BE2C (cell line): ENCODE measurements at regions not wholly inside any gene's neighbourhood (a gene's known extent, or its start where the extent isn't known, plus 50 kb on each side); places are given as distances from the start of the nearest gene placed in this dataset.

ENCODE experiments used
- DNase-seq: peaks from one replicate; pipeline ENCODE4 v3.0.0-alpha.2; 2020
- H3K27me3 ChIP-seq: fragments of 250-450 bp; sonication (Bioruptor Pico); 2 replicates; pipeline ENCODE4 v1.5.1; 2020; ENCODE audit warnings: mild to moderate bottlenecking
- H3K36me3 ChIP-seq: fragments of 250-450 bp; sonication (Bioruptor Pico); 2 replicates; pipeline ENCODE4 v1.5.1; 2020; ENCODE audit warnings: mild to moderate bottlenecking
- H3K4me1 ChIP-seq: fragments of 250-450 bp; sonication (Bioruptor Pico); 2 replicates; pipeline ENCODE4 v1.5.1; 2020
- H3K4me3 ChIP-seq: 2 replicates; pipeline ENCODE4 v1.5.1; 2011; ENCODE audit warnings: low read depth, low read length
- H3K9me3 ChIP-seq: fragments of 250-450 bp; sonication (Bioruptor Pico); 2 replicates; pipeline ENCODE4 v1.5.1; 2020
- TF ChIP-seq, protein P1 (sequence below): IDR thresholded peaks from 2 replicates; pipeline ENCODE4 v1.5.1; 2012; ENCODE audit warnings: mild to moderate bottlenecking, low read depth, low read length

GRCh38 chr19:46927106-46927505 lies 66.3 kb downstream of the ARHGAP35 start:
- no peak for DNase-seq
- peaks cover 10% of the 10 kb centered on the region for H3K36me3 ChIP-seq
- TF ChIP-seq, protein P1, sequence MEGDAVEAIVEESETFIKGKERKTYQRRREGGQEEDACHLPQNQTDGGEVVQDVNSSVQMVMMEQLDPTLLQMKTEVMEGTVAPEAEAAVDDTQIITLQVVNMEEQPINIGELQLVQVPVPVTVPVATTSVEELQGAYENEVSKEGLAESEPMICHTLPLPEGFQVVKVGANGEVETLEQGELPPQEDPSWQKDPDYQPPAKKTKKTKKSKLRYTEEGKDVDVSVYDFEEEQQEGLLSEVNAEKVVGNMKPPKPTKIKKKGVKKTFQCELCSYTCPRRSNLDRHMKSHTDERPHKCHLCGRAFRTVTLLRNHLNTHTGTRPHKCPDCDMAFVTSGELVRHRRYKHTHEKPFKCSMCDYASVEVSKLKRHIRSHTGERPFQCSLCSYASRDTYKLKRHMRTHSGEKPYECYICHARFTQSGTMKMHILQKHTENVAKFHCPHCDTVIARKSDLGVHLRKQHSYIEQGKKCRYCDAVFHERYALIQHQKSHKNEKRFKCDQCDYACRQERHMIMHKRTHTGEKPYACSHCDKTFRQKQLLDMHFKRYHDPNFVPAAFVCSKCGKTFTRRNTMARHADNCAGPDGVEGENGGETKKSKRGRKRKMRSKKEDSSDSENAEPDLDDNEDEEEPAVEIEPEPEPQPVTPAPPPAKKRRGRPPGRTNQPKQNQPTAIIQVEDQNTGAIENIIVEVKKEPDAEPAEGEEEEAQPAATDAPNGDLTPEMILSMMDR = no peak
- H3K9me3 ChIP-seq = no peaks in the 10 kb centered on the region
- H3K27me3 ChIP-seq = no peaks in the 10 kb centered on the region
- H3K4me3 ChIP-seq = no peak overlapping the region
- no peaks in the 10 kb centered on the region for H3K4me1 ChIP-seq

DNA sequence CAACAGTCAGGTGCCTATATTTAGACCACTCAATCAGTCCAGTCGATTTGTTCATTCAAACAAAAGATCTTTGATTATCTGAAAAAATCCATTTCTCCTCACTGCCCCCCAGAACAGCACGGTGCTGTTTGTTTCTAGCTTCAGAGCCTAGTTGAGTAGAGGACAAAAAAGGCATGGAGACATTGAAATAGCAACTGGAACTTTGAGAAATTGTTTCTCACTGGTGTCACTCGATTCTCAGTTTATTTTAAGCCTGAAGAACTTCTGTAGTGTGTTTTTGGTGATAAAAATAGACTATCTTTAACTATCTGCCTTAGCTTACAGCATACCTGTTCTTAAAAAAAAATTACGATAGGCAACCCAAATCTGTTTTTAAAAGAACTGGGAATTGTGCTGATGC lies 67.1 kb downstream of the ARHGAP35 start:
- TF ChIP-seq, protein P1 = no peak
- H3K4me1 ChIP-seq = no peaks in the 10 kb centered on the region

GRCh38 chr19:46928951-46929350 lies 68.2 kb downstream of the ARHGAP35 start:
- Histone ChIP-seq H3K4me3 (no peak overlapping the region), H3K9me3 (no peaks in the 10 kb centered on the region), H3K36me3 (peaks cover 3% of the 10 kb centered on the region), H3K27me3 (no peaks in the 10 kb centered on the region), H3K4me1 (no peaks in the 10 kb centered on the region)
- no peak for DNase-seq
- TF ChIP-seq, protein P1 = peak; percentile 22; the same call in 1 of the 2 replicates

More for the DNA sequence above, 67.1 kb downstream of the ARHGAP35 start:
- no peak overlapping the region for H3K4me3 ChIP-seq
- DNase-seq = no peak
- H3K27me3 ChIP-seq = no peaks in the 10 kb centered on the region
- peaks cover 3% of the 10 kb centered on the region for H3K36me3 ChIP-seq
- H3K9me3 ChIP-seq = no peaks in the 10 kb centered on the region

GRCh38 chr19:46931202-46931601 lies 70.4 kb downstream of the ARHGAP35 start:
- TF ChIP-seq, protein P1 = no peak
- DNase-seq = no peak
- no peaks in the 10 kb centered on the region for H3K4me1 ChIP-seq
- peaks cover 3% of the 10 kb centered on the region for H3K36me3 ChIP-seq
- H3K9me3 ChIP-seq = no peaks in the 10 kb centered on the region
- no peaks in the 10 kb centered on the region for H3K27me3 ChIP-seq
- no peak overlapping the region for H3K4me3 ChIP-seq

DNA sequence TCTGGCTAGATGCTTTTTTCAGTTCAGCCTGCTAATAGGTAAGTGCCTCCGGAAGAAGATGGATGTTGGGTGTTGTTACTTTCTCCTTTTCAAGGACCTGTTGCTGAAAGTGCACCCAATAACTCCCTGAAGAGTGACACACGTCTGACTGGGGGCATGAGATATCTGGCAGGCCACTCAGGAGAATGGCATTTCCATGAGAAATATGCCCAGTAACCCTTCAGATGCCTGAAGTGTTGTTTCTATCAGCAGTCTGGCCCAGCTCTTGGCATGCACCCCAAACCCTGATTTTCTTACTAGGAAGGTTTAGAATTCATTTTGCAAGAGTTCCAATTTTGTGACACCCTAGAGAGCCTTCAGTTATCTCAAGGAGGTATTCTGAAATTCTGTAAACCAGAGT lies 71.5 kb downstream of the ARHGAP35 start:
- Histone ChIP-seq H3K4me3 (no peak overlapping the region), H3K27me3 (no peaks in the 10 kb centered on the region), H3K9me3 (no peaks in the 10 kb centered on the region), H3K4me1 (no peaks in the 10 kb centered on the region), H3K36me3 (peaks cover 4% of the 10 kb centered on the region)
- DNase-seq = no peak
- TF ChIP-seq, protein P1 = no peak

GRCh38 chr19:46935066-46935663 lies 74.4 kb downstream of the ARHGAP35 start:
- H3K4me1 ChIP-seq = no peaks in the 10 kb centered on the region
- H3K36me3 ChIP-seq = peaks cover 13% of the 10 kb centered on the region
- no peak overlapping the region for H3K4me3 ChIP-seq
- no peak for DNase-seq
- H3K9me3 ChIP-seq = no peaks in the 10 kb centered on the region
- TF ChIP-seq, protein P1 = no peak
- H3K27me3 ChIP-seq = no peaks in the 10 kb centered on the region
